ENCODE measurements at regions not wholly inside any gene's neighbourhood (a gene's known extent, or its start where the extent isn't known, plus 50 kb on each side); places are given as distances from the start of the nearest gene placed in this dataset.

DNA sequence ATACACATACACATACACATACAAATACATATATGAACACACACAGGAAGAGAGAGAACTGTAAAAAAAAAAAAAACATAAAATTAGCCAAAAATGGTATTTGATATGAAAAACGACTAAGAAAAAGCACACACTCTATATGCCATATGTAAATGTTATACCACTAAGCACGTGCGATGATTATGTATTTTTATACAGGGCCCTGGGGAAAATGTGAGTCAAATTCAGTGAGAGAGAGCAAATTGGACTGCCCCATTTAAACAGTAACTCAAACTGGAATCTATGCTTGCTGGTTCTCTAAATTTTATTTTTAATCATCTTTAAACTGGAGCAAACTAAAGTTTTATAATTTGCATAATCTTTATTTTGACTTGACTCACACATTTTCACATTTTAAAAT is 197.8 kb upstream of the MTNR1B start:
- TF ChIP-seq, protein P1, sequence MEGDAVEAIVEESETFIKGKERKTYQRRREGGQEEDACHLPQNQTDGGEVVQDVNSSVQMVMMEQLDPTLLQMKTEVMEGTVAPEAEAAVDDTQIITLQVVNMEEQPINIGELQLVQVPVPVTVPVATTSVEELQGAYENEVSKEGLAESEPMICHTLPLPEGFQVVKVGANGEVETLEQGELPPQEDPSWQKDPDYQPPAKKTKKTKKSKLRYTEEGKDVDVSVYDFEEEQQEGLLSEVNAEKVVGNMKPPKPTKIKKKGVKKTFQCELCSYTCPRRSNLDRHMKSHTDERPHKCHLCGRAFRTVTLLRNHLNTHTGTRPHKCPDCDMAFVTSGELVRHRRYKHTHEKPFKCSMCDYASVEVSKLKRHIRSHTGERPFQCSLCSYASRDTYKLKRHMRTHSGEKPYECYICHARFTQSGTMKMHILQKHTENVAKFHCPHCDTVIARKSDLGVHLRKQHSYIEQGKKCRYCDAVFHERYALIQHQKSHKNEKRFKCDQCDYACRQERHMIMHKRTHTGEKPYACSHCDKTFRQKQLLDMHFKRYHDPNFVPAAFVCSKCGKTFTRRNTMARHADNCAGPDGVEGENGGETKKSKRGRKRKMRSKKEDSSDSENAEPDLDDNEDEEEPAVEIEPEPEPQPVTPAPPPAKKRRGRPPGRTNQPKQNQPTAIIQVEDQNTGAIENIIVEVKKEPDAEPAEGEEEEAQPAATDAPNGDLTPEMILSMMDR (optimal IDR thresholded peaks at IDR 0.05 in 1 of 3, IDR thresholded peaks at IDR 0.05 in 1 of 3, conservative IDR thresholded peaks at IDR 0.05 in 1 of 3; ENCODE audit: extremely low read depth in 1 of 3, insufficient read depth in 2 of 3, low read length in 3 of 3) = no peak
- TF ChIP-seq EZH2 (IDR thresholded peaks at IDR 0.05; ENCODE audit: low read length) = no peak

Data from keratinocyte (primary cell).